Stomach (tissue), 4 donors: ENCODE measurements at regions not wholly inside any gene's neighbourhood (a gene's known extent, or its start where the extent isn't known, plus 50 kb on each side); places are given as distances from the start of the nearest gene placed in this dataset.
"Not testable (repeated sequence)": the region's sequence is repeated elsewhere in the genome, so short reads cannot be mapped to it uniquely, and the experiment has no call there.

Experiments
- POLR2AphosphoS5 ChIP-seq, 3 donors: sonication (generic); formaldehyde crosslinking; IDR thresholded peaks; one replicate each; pipeline ENCODE4 v1.6.1; 2016; ENCODE audit warnings: antibody characterized with exemption in 3 of 3
- TF ChIP-seq, protein P1 (sequence below), 7 experiments: fragments of 450-650 bp in 4 of 7; fragments of 200-600 bp in 3 of 7; sonication (generic) in 3 of 7; IDR thresholded peaks; one replicate each; pipeline ENCODE4 v1.5.1; 2016 to 2019; ENCODE audit warnings: antibody characterized with exemption in 7 of 7, control low read depth in 2 of 7, mild to moderate bottlenecking in 1 of 7

DNA sequence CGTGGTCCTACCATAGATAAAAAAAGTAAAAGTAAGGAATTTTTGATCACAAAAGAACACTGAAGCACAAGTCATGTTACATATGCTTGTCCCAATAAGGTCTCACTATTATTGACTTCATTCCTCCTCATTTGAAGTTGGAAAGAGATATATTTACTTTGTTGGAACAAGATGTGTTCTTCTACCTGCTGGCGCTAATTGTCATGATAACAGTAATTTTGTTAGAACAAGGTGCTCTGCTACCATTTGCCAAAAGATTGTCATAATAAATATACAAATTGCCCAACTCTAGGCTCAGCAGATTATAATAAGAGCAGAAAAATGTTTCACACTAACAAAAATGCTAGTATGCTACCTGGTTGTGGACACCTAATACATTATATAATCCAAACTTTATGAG lies 77.0 kb downstream of the CCDC74A start:
- not testable (repeated sequence) for TF ChIP-seq POLR2AphosphoS5 (IDR thresholded peaks at IDR 0.05)
- TF ChIP-seq, protein P1, sequence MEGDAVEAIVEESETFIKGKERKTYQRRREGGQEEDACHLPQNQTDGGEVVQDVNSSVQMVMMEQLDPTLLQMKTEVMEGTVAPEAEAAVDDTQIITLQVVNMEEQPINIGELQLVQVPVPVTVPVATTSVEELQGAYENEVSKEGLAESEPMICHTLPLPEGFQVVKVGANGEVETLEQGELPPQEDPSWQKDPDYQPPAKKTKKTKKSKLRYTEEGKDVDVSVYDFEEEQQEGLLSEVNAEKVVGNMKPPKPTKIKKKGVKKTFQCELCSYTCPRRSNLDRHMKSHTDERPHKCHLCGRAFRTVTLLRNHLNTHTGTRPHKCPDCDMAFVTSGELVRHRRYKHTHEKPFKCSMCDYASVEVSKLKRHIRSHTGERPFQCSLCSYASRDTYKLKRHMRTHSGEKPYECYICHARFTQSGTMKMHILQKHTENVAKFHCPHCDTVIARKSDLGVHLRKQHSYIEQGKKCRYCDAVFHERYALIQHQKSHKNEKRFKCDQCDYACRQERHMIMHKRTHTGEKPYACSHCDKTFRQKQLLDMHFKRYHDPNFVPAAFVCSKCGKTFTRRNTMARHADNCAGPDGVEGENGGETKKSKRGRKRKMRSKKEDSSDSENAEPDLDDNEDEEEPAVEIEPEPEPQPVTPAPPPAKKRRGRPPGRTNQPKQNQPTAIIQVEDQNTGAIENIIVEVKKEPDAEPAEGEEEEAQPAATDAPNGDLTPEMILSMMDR (IDR thresholded peaks at IDR 0.05), result not testable (repeated sequence)
